AG10803 (cell line): ENCODE measurements at regions not wholly inside any gene's neighbourhood (a gene's known extent, or its start where the extent isn't known, plus 50 kb on each side); places are given as distances from the start of the nearest gene placed in this dataset.
A peak's percentile ranks its signal among the peaks of the same experiment; 100 is the strongest.

Experiments
- DNase-seq: peaks from one replicate; pipeline ENCODE4 v3.0.0; 2010; ENCODE audit warnings: low read depth
- H3K4me3 ChIP-seq: 2 replicates; pipeline ENCODE4 v1.5.1; 2011; ENCODE audit warnings: mild to moderate bottlenecking, low read length, control low read depth
- TF ChIP-seq, protein P1 (sequence below): conservative IDR thresholded peaks from 2 replicates; pipeline ENCODE4 v1.5.1; 2011; ENCODE audit warnings: mild to moderate bottlenecking, low read length, control low read depth, inconsistent platforms

DNA sequence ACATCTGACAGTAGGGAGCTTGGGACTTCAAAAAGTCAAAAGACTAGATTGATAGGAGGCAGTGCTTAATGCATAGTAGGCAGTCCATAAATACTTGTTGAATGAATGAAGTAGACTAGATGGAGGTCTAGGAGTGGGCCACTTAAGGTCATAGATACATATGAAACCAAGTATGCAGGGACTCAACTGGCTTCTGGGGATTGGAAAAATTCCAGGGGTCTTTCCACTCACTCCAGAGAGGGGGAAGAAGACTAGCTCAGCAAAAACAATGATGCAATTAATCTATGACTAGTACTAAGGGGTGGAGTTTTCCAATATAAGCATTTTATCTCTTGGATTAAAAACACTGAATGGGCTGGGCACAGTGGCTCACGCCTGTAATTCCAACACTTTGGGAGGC, 298.3 kb upstream of the XYLT1 start:
- TF ChIP-seq, protein P1, sequence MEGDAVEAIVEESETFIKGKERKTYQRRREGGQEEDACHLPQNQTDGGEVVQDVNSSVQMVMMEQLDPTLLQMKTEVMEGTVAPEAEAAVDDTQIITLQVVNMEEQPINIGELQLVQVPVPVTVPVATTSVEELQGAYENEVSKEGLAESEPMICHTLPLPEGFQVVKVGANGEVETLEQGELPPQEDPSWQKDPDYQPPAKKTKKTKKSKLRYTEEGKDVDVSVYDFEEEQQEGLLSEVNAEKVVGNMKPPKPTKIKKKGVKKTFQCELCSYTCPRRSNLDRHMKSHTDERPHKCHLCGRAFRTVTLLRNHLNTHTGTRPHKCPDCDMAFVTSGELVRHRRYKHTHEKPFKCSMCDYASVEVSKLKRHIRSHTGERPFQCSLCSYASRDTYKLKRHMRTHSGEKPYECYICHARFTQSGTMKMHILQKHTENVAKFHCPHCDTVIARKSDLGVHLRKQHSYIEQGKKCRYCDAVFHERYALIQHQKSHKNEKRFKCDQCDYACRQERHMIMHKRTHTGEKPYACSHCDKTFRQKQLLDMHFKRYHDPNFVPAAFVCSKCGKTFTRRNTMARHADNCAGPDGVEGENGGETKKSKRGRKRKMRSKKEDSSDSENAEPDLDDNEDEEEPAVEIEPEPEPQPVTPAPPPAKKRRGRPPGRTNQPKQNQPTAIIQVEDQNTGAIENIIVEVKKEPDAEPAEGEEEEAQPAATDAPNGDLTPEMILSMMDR, result no peak
- no peak for DNase-seq
- no peak overlapping the region for H3K4me3 ChIP-seq

DNA sequence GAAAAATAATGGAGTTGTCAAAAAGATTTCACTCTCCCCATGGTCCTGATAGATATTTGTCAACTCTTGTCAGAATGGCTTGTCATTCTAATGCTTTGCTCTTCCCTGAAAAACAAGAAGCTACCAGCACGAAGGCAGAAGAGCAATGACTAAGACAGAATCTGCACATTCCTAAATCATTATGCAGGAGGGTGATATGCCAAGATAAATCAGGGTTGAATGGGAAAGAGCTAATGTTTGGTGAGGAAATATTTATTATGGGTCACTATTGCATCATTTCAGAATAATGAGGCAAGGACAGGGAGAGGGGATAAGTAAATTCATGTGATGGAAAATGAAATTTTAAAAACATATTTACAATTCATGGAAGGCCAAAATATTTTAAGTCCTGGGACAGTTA, 297.5 kb upstream of the XYLT1 start:
- no peak overlapping the region for H3K4me3 ChIP-seq
- TF ChIP-seq, protein P1, result no peak
- DNase-seq, result peak; percentile 86

DNA sequence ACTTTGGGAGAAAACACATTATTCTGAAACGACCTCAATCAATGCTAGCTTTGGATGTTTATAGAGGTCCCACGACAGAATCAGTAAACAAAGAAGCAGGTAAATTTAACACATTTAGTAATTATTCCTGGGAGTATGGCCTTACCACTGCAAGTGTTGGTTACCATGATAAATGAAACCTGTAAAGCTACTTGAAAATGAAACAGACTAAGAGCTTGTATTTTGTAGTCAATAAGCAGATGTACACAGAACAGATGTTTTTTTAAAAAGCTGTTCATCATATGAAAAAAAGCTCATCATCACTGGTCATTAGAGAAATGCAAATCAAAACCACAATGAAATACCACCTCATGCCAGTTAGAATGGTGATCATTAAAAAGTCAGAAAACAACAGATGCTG, 295.3 kb upstream of the XYLT1 start:
- no peak overlapping the region for H3K4me3 ChIP-seq
- TF ChIP-seq, protein P1, result no peak
- DNase-seq, result no peak

DNA sequence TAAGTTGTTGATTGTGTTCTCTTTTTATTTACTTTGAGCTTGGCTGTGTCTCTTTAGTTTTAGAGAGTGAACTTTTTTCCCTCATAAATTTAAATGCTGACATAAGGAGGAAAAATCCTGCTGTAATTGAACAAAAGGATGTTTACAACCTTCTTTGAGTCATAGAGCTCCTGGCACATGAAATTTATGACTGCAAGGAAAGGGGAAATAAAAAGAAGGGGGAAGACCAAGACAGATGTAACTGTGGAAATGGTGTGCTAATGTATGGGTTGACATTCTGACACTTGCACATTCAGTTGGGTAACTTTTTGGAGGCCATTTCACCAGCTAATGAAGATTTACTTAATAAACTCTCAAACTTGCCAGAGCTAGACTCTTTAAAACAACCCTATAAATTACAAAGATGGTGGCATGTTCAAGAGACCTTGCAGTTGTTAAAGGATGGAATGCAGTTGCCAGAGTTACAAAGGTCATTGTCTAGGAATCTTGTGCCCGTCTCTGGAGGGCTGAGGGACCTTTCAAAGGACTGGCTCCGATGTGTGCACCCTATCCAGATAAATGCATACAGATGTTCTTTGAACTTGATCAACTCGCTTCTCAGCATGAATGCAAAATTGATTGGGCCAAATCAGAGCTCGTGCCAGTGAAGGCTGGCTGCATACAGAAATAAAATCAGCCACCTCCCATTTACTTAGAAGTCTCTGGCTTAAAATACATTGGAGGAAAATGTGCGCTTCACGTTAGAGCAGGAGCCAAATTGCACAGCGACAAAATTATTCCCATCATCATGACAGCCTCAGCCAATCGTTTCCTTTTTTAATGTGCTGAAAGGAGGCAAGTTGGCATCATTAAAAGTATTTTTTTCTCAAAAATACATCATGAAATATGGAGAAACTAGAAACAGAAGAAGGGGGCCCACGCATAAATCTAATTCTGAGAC, 289.0 kb upstream of the XYLT1 start:
- TF ChIP-seq, protein P1, result no peak
- no peak overlapping the region for H3K4me3 ChIP-seq
- peak; percentile 20 for DNase-seq

DNA sequence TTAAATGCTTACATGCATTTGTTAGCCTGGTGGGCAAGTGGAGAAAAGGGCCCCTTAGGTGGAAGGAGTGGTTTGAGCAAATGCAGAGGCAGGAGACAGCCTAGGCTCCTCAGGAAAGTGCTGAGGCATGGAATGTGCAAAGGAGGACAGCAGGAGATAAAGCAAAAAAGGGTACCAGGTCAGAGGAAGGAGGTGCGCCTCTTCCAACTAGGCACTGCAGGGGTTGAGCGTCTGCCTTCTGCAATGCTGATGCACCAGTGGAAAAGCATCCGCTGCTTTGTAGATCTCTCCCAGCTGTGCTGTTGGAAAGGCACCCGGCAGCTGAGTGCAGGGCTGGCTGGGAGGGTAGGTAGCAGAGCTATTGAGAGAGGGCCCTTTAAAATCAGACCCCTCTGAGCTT, 287.0 kb upstream of the XYLT1 start:
- DNase-seq, result no peak
- no peak overlapping the region for H3K4me3 ChIP-seq
- TF ChIP-seq, protein P1, result no peak

DNA sequence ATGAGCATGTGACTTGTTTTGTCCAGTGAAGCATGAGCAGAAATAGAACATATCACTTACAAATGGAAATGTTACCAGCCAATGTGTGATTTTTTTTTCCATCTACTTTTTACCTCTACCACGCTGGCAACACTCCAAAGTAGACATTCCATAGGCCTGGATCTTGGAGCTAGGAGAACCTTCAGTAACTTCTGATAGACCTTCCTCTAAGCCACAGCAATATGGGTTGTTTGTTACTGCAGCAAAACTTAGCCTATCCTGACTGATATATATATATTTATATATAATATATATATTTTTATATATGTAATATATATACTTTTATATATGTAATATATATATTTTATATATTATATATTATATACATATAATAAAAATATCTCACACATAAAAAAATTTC, 284.4 kb upstream of the XYLT1 start:
- no peak for DNase-seq
- no peak overlapping the region for H3K4me3 ChIP-seq
- TF ChIP-seq, protein P1, result no peak

DNA sequence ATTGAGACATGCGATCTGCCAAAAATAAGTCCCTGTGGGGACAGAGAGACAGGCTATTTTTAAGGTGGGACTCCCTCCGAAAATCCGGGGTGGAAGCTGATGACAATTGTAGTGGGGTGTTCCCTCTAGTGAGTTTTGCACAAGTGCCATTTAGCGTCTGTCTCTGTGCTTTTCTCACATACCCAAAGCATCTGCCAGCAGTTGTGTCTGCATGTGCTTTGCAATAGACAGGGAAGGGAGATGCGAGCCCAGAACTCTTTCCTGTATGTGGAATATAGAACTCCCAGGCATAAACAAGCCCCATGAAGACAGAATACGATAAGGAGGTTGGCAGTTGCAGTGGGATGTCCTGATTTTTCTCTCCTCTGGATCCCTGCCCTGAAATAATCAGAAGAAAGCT, 282.7 kb upstream of the XYLT1 start:
- DNase-seq, result no peak
- TF ChIP-seq, protein P1, result no peak
- no peak overlapping the region for H3K4me3 ChIP-seq
